Loucy (cell line): ENCODE measurements at regions not wholly inside any gene's neighbourhood (a gene's known extent, or its start where the extent isn't known, plus 50 kb on each side); places are given as distances from the start of the nearest gene placed in this dataset.
A peak's percentile ranks its signal among the peaks of the same experiment; 100 is the strongest.

Source experiments
- H2AFZ ChIP-seq: fragments of 200-600 bp; sonication (generic); 2 replicates; pipeline ENCODE4 v1.6.0; 2016; ENCODE audit warnings: antibody characterized with exemption, mild to moderate bottlenecking, low read length, moderate library complexity
- H3F3A ChIP-seq: fragments of 200-600 bp; 2 replicates; pipeline ENCODE4 v1.6.0; 2016; ENCODE audit warnings: antibody characterized with exemption, low read depth, mild to moderate bottlenecking
- H3K27me3 ChIP-seq: fragments of 200-600 bp; sonication (generic); 2 replicates; pipeline ENCODE4 v1.6.1; 2014; ENCODE audit warnings: low read length, mild to moderate bottlenecking; ENCODE audit not compliant: insufficient read depth, poor library complexity, severe bottlenecking
- H3K36me3 ChIP-seq: fragments of 200-600 bp; sonication (generic); 2 replicates; pipeline ENCODE4 v1.6.1; 2016; ENCODE audit warnings: low read length; ENCODE audit not compliant: insufficient read depth
- H3K4me1 ChIP-seq: fragments of 200-600 bp; sonication (generic); 2 replicates; pipeline ENCODE4 v1.5.1; 2014; ENCODE audit warnings: low read length, mild to moderate bottlenecking; ENCODE audit not compliant: insufficient read depth, poor library complexity, severe bottlenecking
- H3K4me2 ChIP-seq: fragments of 200-600 bp; sonication (generic); 2 replicates; pipeline ENCODE4 v1.6.0; 2014; ENCODE audit warnings: antibody characterized with exemption, low read length, low read depth, mild to moderate bottlenecking; ENCODE audit not compliant: poor library complexity, severe bottlenecking
- H3K4me3 ChIP-seq: fragments of 200-600 bp; sonication (generic); 2 replicates; pipeline ENCODE4 v1.5.1; 2014; ENCODE audit warnings: low read length, mild to moderate bottlenecking, mixed read lengths; ENCODE audit not compliant: poor library complexity, severe bottlenecking
- H3K79me2 ChIP-seq: fragments of 200-600 bp; sonication (generic); 2 replicates; pipeline ENCODE4 v1.6.1; 2014; ENCODE audit warnings: low read length; ENCODE audit not compliant: insufficient read depth
- H3K9ac ChIP-seq: fragments of 200-600 bp; sonication (generic); 2 replicates; pipeline ENCODE4 v1.6.0; 2014; ENCODE audit warnings: mild to moderate bottlenecking, low read depth, low read length, moderate library complexity; ENCODE audit not compliant: poor library complexity, severe bottlenecking
- H3K9me2 ChIP-seq: fragments of 200-600 bp; sonication (generic); replicated peaks from 2 replicates; pipeline ENCODE4 v1.6.1; 2016; ENCODE audit warnings: low read depth, low read length, mixed read lengths
- H3K9me3 ChIP-seq: fragments of 200-600 bp; sonication (generic); 2 replicates; pipeline ENCODE4 v1.6.1; 2014; ENCODE audit warnings: mild to moderate bottlenecking, antibody characterized with exemption, low read length, low read depth; ENCODE audit not compliant: insufficient read depth
- H4K20me1 ChIP-seq: fragments of 200-600 bp; sonication (generic); 2 replicates; pipeline ENCODE4 v1.6.0; 2014; ENCODE audit warnings: antibody characterized with exemption, low read length, mild to moderate bottlenecking; ENCODE audit not compliant: insufficient read depth, poor library complexity, severe bottlenecking
- EZH2phosphoT487 ChIP-seq: fragments of 200-600 bp; IDR thresholded peaks from 2 replicates; pipeline ENCODE4 v1.6.1; 2018; ENCODE audit warnings: antibody characterized with exemption, mild to moderate bottlenecking, moderate library complexity, borderline replicate concordance
- TF ChIP-seq, protein P1 (sequence below): fragments of 200-600 bp; sonication (generic); conservative IDR thresholded peaks from 2 replicates; pipeline ENCODE4 v1.5.1; 2014; ENCODE audit warnings: mild to moderate bottlenecking, antibody characterized with exemption, low read length

DNA sequence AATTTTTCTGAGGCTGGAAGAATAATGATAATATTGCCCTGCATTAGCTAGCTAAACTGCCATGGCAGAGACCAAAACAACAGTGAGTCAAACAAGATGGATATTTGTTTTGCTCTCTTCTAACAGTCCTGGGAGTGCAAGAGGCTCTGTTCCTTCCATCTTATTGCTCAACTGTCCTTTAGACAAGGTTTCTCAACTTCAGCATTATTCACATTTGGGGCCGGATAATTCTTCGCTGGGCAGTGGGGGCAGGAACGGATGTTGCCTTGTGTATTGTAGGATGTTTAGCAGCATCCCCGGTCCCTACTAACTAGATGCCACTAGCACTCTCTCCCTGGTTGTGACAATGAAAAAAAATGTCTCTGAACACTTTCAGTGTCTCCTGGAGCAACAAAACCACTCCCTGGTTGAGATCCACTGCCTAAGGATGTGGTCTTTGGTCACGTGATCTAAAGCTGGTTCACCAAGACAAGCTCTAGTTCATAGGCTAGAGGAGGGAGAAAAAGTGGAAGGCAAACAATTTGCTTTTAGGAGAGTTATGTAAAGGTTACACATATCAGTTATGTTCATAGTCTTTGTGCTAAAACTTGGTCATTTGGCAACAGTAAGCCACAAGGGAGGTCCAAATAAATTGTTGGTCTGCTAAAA is 144.4 kb downstream of the PCTP start:
- no peak for TF ChIP-seq EZH2phosphoT487
- TF ChIP-seq, protein P1, sequence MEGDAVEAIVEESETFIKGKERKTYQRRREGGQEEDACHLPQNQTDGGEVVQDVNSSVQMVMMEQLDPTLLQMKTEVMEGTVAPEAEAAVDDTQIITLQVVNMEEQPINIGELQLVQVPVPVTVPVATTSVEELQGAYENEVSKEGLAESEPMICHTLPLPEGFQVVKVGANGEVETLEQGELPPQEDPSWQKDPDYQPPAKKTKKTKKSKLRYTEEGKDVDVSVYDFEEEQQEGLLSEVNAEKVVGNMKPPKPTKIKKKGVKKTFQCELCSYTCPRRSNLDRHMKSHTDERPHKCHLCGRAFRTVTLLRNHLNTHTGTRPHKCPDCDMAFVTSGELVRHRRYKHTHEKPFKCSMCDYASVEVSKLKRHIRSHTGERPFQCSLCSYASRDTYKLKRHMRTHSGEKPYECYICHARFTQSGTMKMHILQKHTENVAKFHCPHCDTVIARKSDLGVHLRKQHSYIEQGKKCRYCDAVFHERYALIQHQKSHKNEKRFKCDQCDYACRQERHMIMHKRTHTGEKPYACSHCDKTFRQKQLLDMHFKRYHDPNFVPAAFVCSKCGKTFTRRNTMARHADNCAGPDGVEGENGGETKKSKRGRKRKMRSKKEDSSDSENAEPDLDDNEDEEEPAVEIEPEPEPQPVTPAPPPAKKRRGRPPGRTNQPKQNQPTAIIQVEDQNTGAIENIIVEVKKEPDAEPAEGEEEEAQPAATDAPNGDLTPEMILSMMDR: no peak
- no peaks in the 10 kb centered on the region for H3K36me3 ChIP-seq
- no peaks in the 10 kb centered on the region for H3K9me2 ChIP-seq
- H3K9me3 ChIP-seq: no peaks in the 10 kb centered on the region
- no peaks in the 10 kb centered on the region for H3K79me2 ChIP-seq
- no peaks in the 10 kb centered on the region for H3F3A ChIP-seq
- peak overlapping the region; percentile 22 for H3K4me2 ChIP-seq
- H3K27me3 ChIP-seq: no peaks in the 10 kb centered on the region
- H3K9ac ChIP-seq: no peak overlapping the region
- 0 out of 2 replicates have a peak overlapping the region, but pooled peaks have one; percentile 24 for H2AFZ ChIP-seq
- H3K4me1 ChIP-seq: peaks cover 24% of the 10 kb centered on the region
- no peaks in the 10 kb centered on the region for H4K20me1 ChIP-seq
- H3K4me3 ChIP-seq: no peak overlapping the region

DNA sequence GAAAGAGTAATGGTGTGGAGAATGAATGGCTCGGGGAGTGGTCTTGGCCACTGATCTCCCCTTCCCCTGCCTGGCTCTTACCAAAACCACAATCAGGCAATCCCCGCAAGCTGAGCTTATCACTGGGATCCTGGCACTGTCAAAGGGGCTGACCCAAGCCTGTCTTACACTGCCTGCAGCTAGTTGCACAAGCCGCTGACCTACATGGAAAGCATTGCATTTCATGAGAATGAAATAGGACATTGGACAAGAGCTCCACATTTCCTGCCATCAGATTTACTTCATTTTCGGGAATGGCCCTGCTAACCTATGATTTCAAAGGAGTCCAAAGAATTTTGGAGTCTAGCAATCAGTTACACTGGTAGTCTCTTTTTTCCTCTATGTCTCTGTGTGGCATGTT is 146.4 kb downstream of the PCTP start:
- no peak overlapping the region for H3K4me2 ChIP-seq
- H3K9me3 ChIP-seq: no peaks in the 10 kb centered on the region
- no peak overlapping the region for H3K4me3 ChIP-seq
- H3K4me1 ChIP-seq: peaks cover 24% of the 10 kb centered on the region
- H3K9me2 ChIP-seq: no peaks in the 10 kb centered on the region
- H3K79me2 ChIP-seq: no peaks in the 10 kb centered on the region
- H4K20me1 ChIP-seq: no peaks in the 10 kb centered on the region
- H3F3A ChIP-seq: no peaks in the 10 kb centered on the region
- no peaks in the 10 kb centered on the region for H3K36me3 ChIP-seq
- H3K9ac ChIP-seq: no peak overlapping the region
- H3K27me3 ChIP-seq: no peaks in the 10 kb centered on the region
- no peak overlapping the region for H2AFZ ChIP-seq
- no peak for TF ChIP-seq EZH2phosphoT487
- TF ChIP-seq, protein P1: no peak

DNA sequence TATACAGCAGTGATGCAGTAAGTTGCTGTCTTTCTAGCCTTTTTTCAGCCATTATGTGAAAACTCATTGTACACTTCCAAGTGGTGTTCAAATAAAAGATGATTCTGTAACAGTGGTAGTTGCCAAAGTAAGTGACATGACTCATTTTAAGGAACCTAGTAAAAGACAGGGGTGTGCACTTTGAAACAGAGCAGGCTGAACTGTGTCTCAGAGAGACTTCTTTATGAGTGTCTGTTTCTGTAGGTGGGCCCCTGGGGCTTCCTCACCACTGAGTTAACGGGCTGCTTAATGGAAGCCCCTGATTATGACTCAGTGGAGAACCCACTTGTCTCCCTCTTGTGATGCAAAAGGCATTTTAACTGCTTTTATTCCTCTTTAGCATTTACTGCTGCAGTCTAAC is 147.3 kb downstream of the PCTP start:
- Histone ChIP-seq H3K36me3 (no peaks in the 10 kb centered on the region), H3K9me2 (no peaks in the 10 kb centered on the region), H3K9ac (no peak overlapping the region), H3K27me3 (no peaks in the 10 kb centered on the region), H4K20me1 (no peaks in the 10 kb centered on the region), H3K4me3 (no peak overlapping the region), H3K79me2 (no peaks in the 10 kb centered on the region), H3K4me1 (peaks cover 24% of the 10 kb centered on the region), H3K9me3 (no peaks in the 10 kb centered on the region), H3K4me2 (no peak overlapping the region), H2AFZ (no peak overlapping the region), H3F3A (no peaks in the 10 kb centered on the region)
- TF ChIP-seq, protein P1: no peak
- no peak for TF ChIP-seq EZH2phosphoT487
